ENCODE measurements at regions not wholly inside any gene's neighbourhood (a gene's known extent, or its start where the extent isn't known, plus 50 kb on each side); places are given as distances from the start of the nearest gene placed in this dataset.

- peak; percentile 96 for DNase-seq (ENCODE audit: low spot score)
Measured at GRCh38 chr10:110398419-110399105, 93.8 kb upstream of the SMNDC1 start.

- DNase-seq (ENCODE audit: low spot score): peak; percentile 79
Measured at GRCh38 chr10:110399106-110399964, 94.6 kb upstream of the SMNDC1 start.

GRCh38 chr10:110399965-110400933 lies 95.5 kb upstream of the SMNDC1 start:
- DNase-seq (ENCODE audit: low spot score): no peak

GRCh38 chr10:110401401-110402076 lies 96.2 kb upstream of the DUSP5 start:
- DNase-seq (ENCODE audit: low spot score): no peak

GRCh38 chr10:110402077-110402416 lies 95.7 kb upstream of the DUSP5 start:
- DNase-seq (ENCODE audit: low spot score): no peak

- no peak for DNase-seq (ENCODE audit: low spot score)
Measured at GRCh38 chr10:110403593-110403992, 94.1 kb upstream of the DUSP5 start.

GRCh38 chr10:110404413-110404812 lies 93.3 kb upstream of the DUSP5 start:
- DNase-seq (ENCODE audit: low spot score): no peak

- DNase-seq (ENCODE audit: low spot score): no peak
Measured at GRCh38 chr10:110404825-110405224, 92.9 kb upstream of the DUSP5 start.

- no peak for DNase-seq (ENCODE audit: low spot score)
Measured at GRCh38 chr10:110405380-110405779, 92.3 kb upstream of the DUSP5 start.

GRCh38 chr10:110407301-110408170 lies 90.2 kb upstream of the DUSP5 start:
- no peak for DNase-seq (ENCODE audit: low spot score)

- peak; percentile 86 for DNase-seq (ENCODE audit: low spot score)
Measured at GRCh38 chr10:110408203-110408871, 89.4 kb upstream of the DUSP5 start.

GRCh38 chr10:110408943-110409342 lies 88.8 kb upstream of the DUSP5 start:
- DNase-seq (ENCODE audit: low spot score): no peak

- no peak for DNase-seq (ENCODE audit: low spot score)
Measured at GRCh38 chr10:110409488-110409887, 88.2 kb upstream of the DUSP5 start.

- DNase-seq (ENCODE audit: low spot score): no peak
Measured at GRCh38 chr10:110409926-110410325, 87.8 kb upstream of the DUSP5 start.

GRCh38 chr10:110410329-110411046 lies 87.2 kb upstream of the DUSP5 start:
- DNase-seq (ENCODE audit: low spot score): peak; percentile 96

- DNase-seq (ENCODE audit: low spot score): peak; percentile 79
Measured at GRCh38 chr10:110411047-110411410, 86.7 kb upstream of the DUSP5 start.

GRCh38 chr10:110413049-110413783 lies 84.5 kb upstream of the DUSP5 start:
- DNase-seq (ENCODE audit: low spot score): no peak

- no peak for DNase-seq (ENCODE audit: low spot score)
Measured at GRCh38 chr10:110413903-110414547, 83.7 kb upstream of the DUSP5 start.

Measured in LoVo (cell line).